Mucosa of gallbladder (tissue), 1 donor: ENCODE measurements at regions not wholly inside any gene's neighbourhood (a gene's known extent, or its start where the extent isn't known, plus 50 kb on each side); places are given as distances from the start of the nearest gene placed in this dataset.
A peak's percentile ranks its signal among the peaks of the same experiment; 100 is the strongest.

Experiments
- DNase-seq: peaks from one replicate; pipeline ENCODE4 v3.0.0-alpha.2; 2020; ENCODE audit warnings: low spot score
- donor health status: DM: no; HTN: no; CAD: no.

- DNase-seq = no peak
Observed at GRCh38 chr18:57243624-57244179, 96.8 kb downstream of the BOD1L2 start.

- DNase-seq = no peak
Observed at GRCh38 chr18:57249179-57249578, 102.3 kb downstream of the BOD1L2 start.

- DNase-seq = no peak
Observed at GRCh38 chr18:57249883-57250282, 102.5 kb upstream of the ST8SIA3 start.

- no peak for DNase-seq
Observed at GRCh38 chr18:57251747-57252146, 100.6 kb upstream of the ST8SIA3 start.

- no peak for DNase-seq
Observed at GRCh38 chr18:57253903-57254302, 98.5 kb upstream of the ST8SIA3 start.

GRCh38 chr18:57258131-57258777 is 94.1 kb upstream of the ST8SIA3 start:
- DNase-seq = no peak

GRCh38 chr18:57267368-57267925 is 84.9 kb upstream of the ST8SIA3 start:
- DNase-seq = no peak

- DNase-seq = no peak
Observed at GRCh38 chr18:57269756-57270155, 82.6 kb upstream of the ST8SIA3 start.

GRCh38 chr18:57270156-57270555 is 82.2 kb upstream of the ST8SIA3 start:
- DNase-seq = peak; percentile 59

GRCh38 chr18:57273194-57273593 is 79.2 kb upstream of the ST8SIA3 start:
- peak; percentile 71 for DNase-seq

- no peak for DNase-seq
Observed at GRCh38 chr18:57275111-57275510, 77.2 kb upstream of the ST8SIA3 start.

- DNase-seq = no peak
Observed at GRCh38 chr18:57276829-57277228, 75.5 kb upstream of the ST8SIA3 start.

- DNase-seq = no peak
Observed at GRCh38 chr18:57278933-57279332, 73.4 kb upstream of the ST8SIA3 start.

GRCh38 chr18:57281519-57281918 is 70.8 kb upstream of the ST8SIA3 start:
- DNase-seq = no peak

- DNase-seq = no peak
Observed at GRCh38 chr18:57286949-57287348, 65.4 kb upstream of the ST8SIA3 start.

GRCh38 chr18:57287766-57288165 is 64.6 kb upstream of the ST8SIA3 start:
- no peak for DNase-seq

- DNase-seq = no peak
Observed at GRCh38 chr18:57294547-57294946, 57.8 kb upstream of the ST8SIA3 start.

- no peak for DNase-seq
Observed at GRCh38 chr18:57296336-57296735, 56.0 kb upstream of the ST8SIA3 start.

GRCh38 chr18:57297306-57297705 is 55.1 kb upstream of the ST8SIA3 start:
- DNase-seq = no peak

GRCh38 chr18:57299931-57300330 is 52.4 kb upstream of the ST8SIA3 start:
- no peak for DNase-seq

- DNase-seq = no peak
Observed at GRCh38 chr18:57301573-57302559, 50.5 kb upstream of the ST8SIA3 start.
